ENCODE measurements at regions not wholly inside any gene's neighbourhood (a gene's known extent, or its start where the extent isn't known, plus 50 kb on each side); places are given as distances from the start of the nearest gene placed in this dataset.

DNA sequence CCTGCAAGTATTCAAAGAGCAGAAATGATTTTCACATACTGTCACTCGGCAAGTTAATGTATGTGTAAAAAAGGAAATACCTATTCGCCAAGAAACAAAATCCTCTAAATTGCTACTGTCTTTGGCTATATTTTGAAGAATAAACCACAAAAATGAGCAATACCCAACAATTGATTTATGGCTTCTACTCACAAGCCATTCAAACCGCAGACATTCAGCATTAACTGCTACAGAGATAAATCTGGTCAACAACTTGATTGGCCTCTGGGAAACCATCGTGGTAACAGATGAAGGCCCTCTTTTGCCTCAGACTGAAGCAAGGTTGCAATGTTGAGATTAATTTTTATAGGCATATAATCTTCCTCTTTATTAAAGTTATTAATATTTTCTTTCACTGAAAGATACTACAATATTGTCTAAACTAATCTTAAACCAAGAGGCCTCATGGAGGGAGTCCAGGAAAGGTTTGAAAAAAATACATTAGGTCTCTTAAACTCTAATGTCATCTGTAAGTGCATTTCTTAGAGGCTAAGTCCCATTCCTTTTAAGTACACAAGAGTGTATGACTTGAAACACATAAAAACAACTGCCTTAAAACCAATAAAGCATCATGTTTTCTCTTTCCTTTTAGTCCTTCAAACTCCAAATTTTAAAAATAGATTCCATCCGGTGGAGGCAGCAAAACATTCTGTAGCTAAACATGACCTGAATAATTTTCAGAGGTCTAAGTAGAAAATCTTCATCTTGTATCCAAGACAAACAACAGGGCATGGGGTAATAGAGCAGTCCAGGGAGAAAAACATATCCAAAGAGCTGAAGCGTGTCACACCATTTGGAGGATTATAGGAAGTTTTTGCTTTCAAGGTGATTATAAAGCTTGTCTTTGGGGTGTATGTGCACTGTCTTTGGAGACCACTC, 162.4 kb upstream of the TGFBR2 start:
- TF ChIP-seq, protein P1, sequence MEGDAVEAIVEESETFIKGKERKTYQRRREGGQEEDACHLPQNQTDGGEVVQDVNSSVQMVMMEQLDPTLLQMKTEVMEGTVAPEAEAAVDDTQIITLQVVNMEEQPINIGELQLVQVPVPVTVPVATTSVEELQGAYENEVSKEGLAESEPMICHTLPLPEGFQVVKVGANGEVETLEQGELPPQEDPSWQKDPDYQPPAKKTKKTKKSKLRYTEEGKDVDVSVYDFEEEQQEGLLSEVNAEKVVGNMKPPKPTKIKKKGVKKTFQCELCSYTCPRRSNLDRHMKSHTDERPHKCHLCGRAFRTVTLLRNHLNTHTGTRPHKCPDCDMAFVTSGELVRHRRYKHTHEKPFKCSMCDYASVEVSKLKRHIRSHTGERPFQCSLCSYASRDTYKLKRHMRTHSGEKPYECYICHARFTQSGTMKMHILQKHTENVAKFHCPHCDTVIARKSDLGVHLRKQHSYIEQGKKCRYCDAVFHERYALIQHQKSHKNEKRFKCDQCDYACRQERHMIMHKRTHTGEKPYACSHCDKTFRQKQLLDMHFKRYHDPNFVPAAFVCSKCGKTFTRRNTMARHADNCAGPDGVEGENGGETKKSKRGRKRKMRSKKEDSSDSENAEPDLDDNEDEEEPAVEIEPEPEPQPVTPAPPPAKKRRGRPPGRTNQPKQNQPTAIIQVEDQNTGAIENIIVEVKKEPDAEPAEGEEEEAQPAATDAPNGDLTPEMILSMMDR (IDR thresholded peaks at IDR 0.05), result no peak
- TF ChIP-seq POLR2AphosphoS5 (IDR thresholded peaks at IDR 0.05), result no peak

Data from sigmoid colon (tissue), 4 donors.